ENCODE measurements at regions not wholly inside any gene's neighbourhood (a gene's known extent, or its start where the extent isn't known, plus 50 kb on each side); places are given as distances from the start of the nearest gene placed in this dataset.
A peak's percentile ranks its signal among the peaks of the same experiment; 100 is the strongest.

DNA sequence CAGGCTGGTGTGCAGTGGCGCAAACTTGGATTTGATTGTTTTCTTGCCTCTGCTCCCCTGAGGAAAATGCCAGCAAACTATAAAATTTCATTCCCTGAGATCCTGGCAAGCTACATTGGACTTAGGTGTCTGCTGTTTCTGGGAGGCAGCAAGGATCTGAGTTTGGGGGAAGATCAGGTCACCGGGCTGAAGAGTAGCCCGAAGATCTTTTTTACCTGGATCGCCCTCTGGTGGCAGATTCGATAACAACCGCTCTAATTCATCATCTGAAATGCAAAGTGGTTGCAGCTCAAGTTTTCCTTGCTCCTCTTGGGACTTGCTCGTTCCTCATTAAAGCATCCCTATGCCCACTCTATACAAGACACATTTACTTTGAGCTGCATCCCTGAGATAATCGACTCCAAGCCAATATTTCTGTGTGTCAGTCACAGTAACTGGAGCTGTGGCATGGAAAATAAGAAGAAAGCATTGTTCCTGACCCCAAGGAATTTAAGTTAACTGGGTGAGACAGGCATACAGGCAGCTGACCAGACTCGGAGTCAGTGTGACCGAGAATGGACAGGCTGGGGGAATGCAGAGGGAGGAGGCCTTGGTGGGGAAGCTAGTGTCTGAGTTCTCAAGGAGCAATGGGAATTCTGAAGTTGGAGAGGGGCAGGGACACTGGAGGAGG, 131.8 kb upstream of the PROKR2 start:
- no peaks in the 10 kb centered on the region for H4K20me1 ChIP-seq (ENCODE audit: control insufficient read depth, insufficient read depth, insufficient read length)
- peak overlapping the region in 2 of 3 experiments; percentile 41 to 63; a peak in 1 of 7 replicates for H3K27ac Mint-ChIP-seq
- no peak overlapping the region for H3K14ac ChIP-seq (ENCODE audit: insufficient read depth, low read length)
- H3T11ph ChIP-seq (ENCODE audit: low read length), result no peak overlapping the region
- peaks cover 11% of the 10 kb centered on the region; the same call in 1 of the 2 replicates for H3K27me3 Mint-ChIP-seq (ENCODE audit: low read depth)
- no peak overlapping the region for H4K5ac ChIP-seq (ENCODE audit: insufficient read length, low read depth, low read length)
- H3K27me3 ChIP-seq (ENCODE audit: insufficient read depth, low read length), result no peaks in the 10 kb centered on the region
- no peaks in the 10 kb centered on the region for H3K79me2 ChIP-seq (ENCODE audit: insufficient read depth, low read length)
- H3K56ac ChIP-seq (ENCODE audit: insufficient read length, low read depth, low read length), result no peak overlapping the region
- no peak overlapping the region for H4K91ac ChIP-seq (ENCODE audit: insufficient read length, low read depth, low read length)
- peaks cover 7% of the 10 kb centered on the region for H3K9me3 ChIP-seq (ENCODE audit: control insufficient read depth, low read depth, low read length)
- H4K8ac ChIP-seq (replicated peaks; ENCODE audit: insufficient read length, low read depth, low read length), result no peak overlapping the region
- H2BK12ac ChIP-seq (ENCODE audit: insufficient read length, low read depth, low read length), result no peak overlapping the region
- H2BK20ac ChIP-seq (ENCODE audit: low read depth, low read length, poor library complexity, severe bottlenecking), result no peak overlapping the region
- no peak overlapping the region for H3K27ac ChIP-seq (ENCODE audit: insufficient read length, low read depth, low read length)
- H3K18ac ChIP-seq (ENCODE audit: insufficient read length, low read depth, low read length), result no peak overlapping the region
- H2BK5ac ChIP-seq (ENCODE audit: insufficient read length, low read length), result no peak overlapping the region
- H3K4ac ChIP-seq (ENCODE audit: low read depth, low read length), result no peak overlapping the region
- H2BK120ac ChIP-seq (ENCODE audit: low read depth, low read length, poor library complexity, severe bottlenecking), result no peak overlapping the region
- no peak overlapping the region; a peak in 1 of 5 replicates for H3K4me3 Mint-ChIP-seq
- H2BK15ac ChIP-seq (ENCODE audit: low read depth, low read length), result no peak overlapping the region
- H2AFZ ChIP-seq (ENCODE audit: low read length), result no peak overlapping the region
- peaks cover 11 to 23% of the 10 kb centered on the region in 2 experiments for H3K4me1 Mint-ChIP-seq
- peaks cover 15 to 19% of the 10 kb centered on the region in 2 experiments for H3K9me3 Mint-ChIP-seq
- TF ChIP-seq, protein P1, sequence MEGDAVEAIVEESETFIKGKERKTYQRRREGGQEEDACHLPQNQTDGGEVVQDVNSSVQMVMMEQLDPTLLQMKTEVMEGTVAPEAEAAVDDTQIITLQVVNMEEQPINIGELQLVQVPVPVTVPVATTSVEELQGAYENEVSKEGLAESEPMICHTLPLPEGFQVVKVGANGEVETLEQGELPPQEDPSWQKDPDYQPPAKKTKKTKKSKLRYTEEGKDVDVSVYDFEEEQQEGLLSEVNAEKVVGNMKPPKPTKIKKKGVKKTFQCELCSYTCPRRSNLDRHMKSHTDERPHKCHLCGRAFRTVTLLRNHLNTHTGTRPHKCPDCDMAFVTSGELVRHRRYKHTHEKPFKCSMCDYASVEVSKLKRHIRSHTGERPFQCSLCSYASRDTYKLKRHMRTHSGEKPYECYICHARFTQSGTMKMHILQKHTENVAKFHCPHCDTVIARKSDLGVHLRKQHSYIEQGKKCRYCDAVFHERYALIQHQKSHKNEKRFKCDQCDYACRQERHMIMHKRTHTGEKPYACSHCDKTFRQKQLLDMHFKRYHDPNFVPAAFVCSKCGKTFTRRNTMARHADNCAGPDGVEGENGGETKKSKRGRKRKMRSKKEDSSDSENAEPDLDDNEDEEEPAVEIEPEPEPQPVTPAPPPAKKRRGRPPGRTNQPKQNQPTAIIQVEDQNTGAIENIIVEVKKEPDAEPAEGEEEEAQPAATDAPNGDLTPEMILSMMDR (conservative IDR thresholded peaks at IDR 0.05), result peak; percentile 79
- H3K23ac ChIP-seq (ENCODE audit: insufficient read length, low read depth, low read length), result no peak overlapping the region
- H3K4me1 ChIP-seq (ENCODE audit: insufficient read depth, low read length), result no peaks in the 10 kb centered on the region; the same call in 1 of the 2 replicates
- no peaks in the 10 kb centered on the region for H3K79me1 ChIP-seq (ENCODE audit: insufficient read depth, low read depth, low read length, poor library complexity, severe bottlenecking)
- WGBS (ENCODE audit: extremely low coverage, insufficient read length, low lambda C conversion rate), result no CpG with 5 or more reads among the region's 10 CpGs
- peak; percentile 77 for DNase-seq
- no peak overlapping the region for H3K4me2 ChIP-seq (ENCODE audit: insufficient read depth, insufficient read length, low read length)
- peaks cover 6 to 18% (median 8%) of the 10 kb centered on the region in 3 experiments; a peak in 5 of 7 replicates for H3K36me3 Mint-ChIP-seq (ENCODE audit: insufficient read depth in 1 of 3, low read depth in 3 of 3)
- H3K23me2 ChIP-seq (ENCODE audit: insufficient read length, low read depth, low read length, poor library complexity, severe bottlenecking), result no peaks in the 10 kb centered on the region
- no peak overlapping the region for H2AK5ac ChIP-seq (ENCODE audit: insufficient read length, low read length)
- H3K9ac ChIP-seq (ENCODE audit: extremely low read depth, insufficient read length, low read length), result no peak overlapping the region

Data from H9 (cell line).